HCT116 (cell line): ENCODE measurements at regions not wholly inside any gene's neighbourhood (a gene's known extent, or its start where the extent isn't known, plus 50 kb on each side); places are given as distances from the start of the nearest gene placed in this dataset.
"Not testable (repeated sequence)": the region's sequence is repeated elsewhere in the genome, so short reads cannot be mapped to it uniquely, and the experiment has no call there.

Experiments used
- ATAC-seq: fragments of 200-7000 bp; cut with Tn5 transposase; 2 replicates; pipeline ENCODE4 v1.9.1; 2020; ENCODE audit warnings: mild to moderate bottlenecking, moderate library complexity
- BruUV-seq: library from RNA; stranded (reverse); fragments of 400-500 nt; replicated peaks from 2 replicates; lab custom pipeline; 2021; lab: Mats Ljungman, UMichigan
- CTCF ChIA-PET: fragments of 300-600 bp; sonication (Branson Sonifier 250); formaldehyde crosslinking; loops from one replicate; lab custom pipeline; 2021; ENCODE audit warnings: antibody characterized with exemption; lab: Charles Lee
- POLR2A ChIA-PET: fragments of 300-600, 350-600 bp; sonication (Branson Sonifier 250); formaldehyde crosslinking; loops from one replicate; lab custom pipeline; 2021; ENCODE audit warnings: antibody characterized with exemption; lab: Charles Lee
- RAD21 ChIA-PET, 2 experiments: fragments of 300-600 bp; sonication (Branson Sonifier 250); formaldehyde crosslinking; loops; one replicate each; lab custom pipeline; 2023; ENCODE audit warnings: low total read pairs in 2 of 2; ENCODE audit not compliant: uncharacterized antibody in 2 of 2, unreplicated experiment in 2 of 2, low non-redundant PET in 1 of 2; lab: Charles Lee
- DNase-seq: peaks from one replicate; pipeline ENCODE4 v3.0.0-alpha.2; 2010; ENCODE audit warnings: low read depth, low spot score
- H2AFZ ChIP-seq: fragments of 200-600 bp; shearing (Covaris generic), sonication (generic); 2 replicates; pipeline ENCODE4 v1.6.1; 2017; ENCODE audit warnings: low read depth, mixed run types, mixed read lengths, antibody characterized with exemption, low read length; ENCODE audit not compliant: poor library complexity, severe bottlenecking
- H3K27ac ChIP-seq: 2 replicates; pipeline ENCODE4 v1.5.1; 2012; ENCODE audit warnings: low read depth, low read length
- H3K27me3 ChIP-seq: fragments of 200-600 bp; sonication (generic); 2 replicates; pipeline ENCODE4 v1.6.1; 2016; ENCODE audit warnings: mixed run types, low read length, mixed read lengths; ENCODE audit not compliant: insufficient read depth
- H3K36me3 ChIP-seq, 2 experiments: fragments of 200-500 bp in 1 of 2; fragments of 200-600 bp in 1 of 2; sonication (Bioruptor generic) in 1 of 2; sonication (generic) in 1 of 2; 2 replicates each; pipeline versions ENCODE4 v1.5.1 to v1.6.1; 2014 to 2016; ENCODE audit warnings: low read length in 2 of 2, inconsistent platforms in 1 of 2, mixed read lengths in 1 of 2, mixed run types in 1 of 2; ENCODE audit not compliant: insufficient read depth in 2 of 2, control insufficient read depth in 1 of 2
- H3K4me1 ChIP-seq, 2 experiments: fragments of 200-600 bp in 1 of 2; sonication (generic) in 1 of 2; 2 replicates each; pipeline versions ENCODE4 v1.5.1 to v1.6.1; 2012 to 2017; ENCODE audit warnings: low read length in 2 of 2, inconsistent platforms in 1 of 2, mild to moderate bottlenecking in 1 of 2, mixed read lengths in 1 of 2, mixed run types in 1 of 2, moderate library complexity in 1 of 2; ENCODE audit not compliant: insufficient read depth in 2 of 2, control insufficient read depth in 1 of 2
- H3K4me2 ChIP-seq: fragments of 200-600 bp; sonication (generic); 2 replicates; pipeline ENCODE4 v1.6.1; 2017; ENCODE audit warnings: mixed run types, low read length, mixed read lengths
- H3K4me3 ChIP-seq, 2 experiments: fragments of 200-600 bp in 1 of 2; sonication (generic) in 1 of 2; replicated peaks in 1 of 2; 2 replicates each; pipeline ENCODE4 v1.5.1; 2011 to 2016; ENCODE audit warnings: low read length in 2 of 2, control low read depth in 1 of 2, low read depth in 1 of 2, mild to moderate bottlenecking in 1 of 2, mixed read lengths in 1 of 2, mixed run types in 1 of 2
- H3K79me2 ChIP-seq: fragments of 200-600 bp; sonication (generic); 2 replicates; pipeline ENCODE4 v1.6.1; 2017; ENCODE audit warnings: mild to moderate bottlenecking, mixed run types, low read length, moderate library complexity, mixed read lengths; ENCODE audit not compliant: insufficient read depth
- H3K9ac ChIP-seq: fragments of 200-600 bp; sonication (generic); 2 replicates; pipeline ENCODE4 v1.6.1; 2016; ENCODE audit warnings: low read length, mixed read lengths
- H3K9me2 ChIP-seq: fragments of 200-600 bp; sonication (generic), shearing (Covaris generic); 2 replicates; pipeline ENCODE4 v1.6.1; 2017; ENCODE audit warnings: mixed run types, mild to moderate bottlenecking, moderate library complexity; ENCODE audit not compliant: insufficient read depth
- H3K9me3 ChIP-seq, 2 experiments: fragments of 200-500 bp in 1 of 2; fragments of 200-600 bp in 1 of 2; sonication (Bioruptor generic) in 1 of 2; sonication (generic) in 1 of 2; 2 replicates each; pipeline ENCODE4 v1.6.1; 2014 to 2017; ENCODE audit warnings: low read length in 2 of 2, mixed read lengths in 2 of 2, inconsistent platforms in 1 of 2, low read depth in 1 of 2, mild to moderate bottlenecking in 1 of 2, mixed run types in 1 of 2, moderate library complexity in 1 of 2; ENCODE audit not compliant: control insufficient read depth in 1 of 2, insufficient read depth in 1 of 2
- H4K20me1 ChIP-seq: fragments of 200-600 bp; sonication (generic), shearing (Covaris generic); 2 replicates; pipeline ENCODE4 v1.6.1; 2017; ENCODE audit warnings: mixed run types, mild to moderate bottlenecking, moderate library complexity; ENCODE audit not compliant: insufficient read depth
- ATF3 ChIP-seq: IDR thresholded peaks from 2 replicates; pipeline ENCODE4 v1.6.1; 2012
- EGR1 ChIP-seq: IDR thresholded peaks from 2 replicates; pipeline ENCODE4 v1.6.1; 2012; ENCODE audit warnings: low read depth
- EZH2phosphoT487 ChIP-seq: fragments of 200-600 bp; IDR thresholded peaks from 2 replicates; pipeline ENCODE4 v1.6.1; 2018; ENCODE audit warnings: antibody characterized with exemption, borderline replicate concordance
- POLR2A ChIP-seq: IDR thresholded peaks from 2 replicates; pipeline ENCODE4 v1.7.0; 2011; ENCODE audit warnings: borderline replicate concordance; ENCODE audit not compliant: insufficient read depth, insufficient read length; ENCODE audit errors: extremely low read depth
- REST ChIP-seq: IDR thresholded peaks from 2 replicates; pipeline ENCODE4 v1.6.1; 2012; ENCODE audit warnings: low read depth
- YY1 ChIP-seq: IDR thresholded peaks from 2 replicates; pipeline ENCODE4 v1.6.1; 2011; ENCODE audit warnings: low read length, low read depth, moderate library complexity, mild to moderate bottlenecking; ENCODE audit not compliant: insufficient replicate concordance; ENCODE audit errors: extremely low read depth
- ZBTB33 ChIP-seq: IDR thresholded peaks from 2 replicates; pipeline ENCODE4 v1.6.1; 2011; ENCODE audit warnings: mild to moderate bottlenecking, low read length, moderate library complexity; ENCODE audit not compliant: insufficient replicate concordance; ENCODE audit errors: extremely low read depth
- ZFX ChIP-seq: fragments of 450-650 bp; IDR thresholded peaks from 2 replicates; pipeline ENCODE4 v1.6.1; 2017
- intact Hi-C: fragments of 100-400 bp; cut with micrococcal nuclease; formaldehyde crosslinking; loops from 2 replicates; pipeline ENCODE4 v1.10.0; 2022

GRCh38 chr17:72463287-72464102, 342.7 kb downstream of the SOX9 start:
- no peak for ATAC-seq
- RAD21 ChIA-PET = no interaction called here
- CTCF ChIA-PET = interaction anchor here (0.5 to 1.0 kb wide), 2 partner anchors 32 to 343 kb away, joined by 3 read pairs; partner anchors contain the start of gene SOX9
- H3K4me2 ChIP-seq = no peak overlapping the region
- POLR2A ChIA-PET = no interaction called here
- no peak overlapping the region for H3K27ac ChIP-seq
- BruUV-seq = no TSS peak
- intact Hi-C loops = no loop called here
- H3K4me3 ChIP-seq = no peak overlapping the region
- no peak overlapping the region for H3K9ac ChIP-seq
- H3K27me3 ChIP-seq = no peaks in the 10 kb centered on the region
- no peak for TF ChIP-seq EZH2phosphoT487
- TF ChIP-seq EGR1 = no peak
- no peak for TF ChIP-seq ATF3
- no peak for TF ChIP-seq POLR2A
- no peak for TF ChIP-seq ZFX
- no peak for TF ChIP-seq REST
- TF ChIP-seq ZBTB33 = no peak
- no peak for TF ChIP-seq YY1
- H2AFZ ChIP-seq = no peak overlapping the region
- peaks cover 84% of the 10 kb centered on the region for H3K79me2 ChIP-seq
- no peak for DNase-seq
- peaks cover 6% of the 10 kb centered on the region; the same call in 1 of the 2 replicates for H4K20me1 ChIP-seq
- no peaks in the 10 kb centered on the region for H3K9me2 ChIP-seq
- H3K4me1 ChIP-seq = peaks cover 36 to 97% of the 10 kb centered on the region in 2 experiments
- H3K36me3 ChIP-seq = no peaks in the 10 kb centered on the region
- peaks cover 0 to 5% of the 10 kb centered on the region in 2 experiments; a peak in 1 of 4 replicates for H3K9me3 ChIP-seq

GRCh38 chr17:72464221-72464620, 343.4 kb downstream of the SOX9 start:
- H4K20me1 ChIP-seq, intact Hi-C loops, BruUV-seq, H3K9me3 ChIP-seq, H3K27me3 ChIP-seq, DNase-seq, H3K9ac ChIP-seq, H3K9me2 ChIP-seq, H3K4me2 ChIP-seq, RAD21 ChIA-PET, H3K27ac ChIP-seq, H3K36me3 ChIP-seq, H2AFZ ChIP-seq, ATAC-seq, H3K4me3 ChIP-seq: not testable (repeated sequence)
- CTCF ChIA-PET = interaction anchor here (0.5 to 1.0 kb wide), 2 partner anchors 33 to 343 kb away, joined by 3 read pairs; partner anchors contain the start of gene SOX9
- Histone ChIP-seq H3K79me2 (peaks cover 84% of the 10 kb centered on the region), H3K4me1 (peaks cover 29 to 97% of the 10 kb centered on the region in 2 experiments)
- POLR2A ChIA-PET = interaction anchor here (3.1 kb wide), 1 partner anchor 8 kb away, joined by 12 read pairs; no protein-coding TSS in a partner anchor
